Hematopoietic multipotent progenitor cell treated with erythropoietin and hydrocortisone succinate and interleukin-3 and kit ligand, for 17 days (in vitro differentiated cells): ENCODE measurements at regions not wholly inside any gene's neighbourhood (a gene's known extent, or its start where the extent isn't known, plus 50 kb on each side); places are given as distances from the start of the nearest gene placed in this dataset.
"Not testable (repeated sequence)": the region's sequence is repeated elsewhere in the genome, so short reads cannot be mapped to it uniquely, and the experiment has no call there.

Source experiments
- DNase-seq: peaks from one replicate; pipeline ENCODE4 v3.0.0-alpha.2; 2015; ENCODE audit warnings: low spot score

GRCh38 chr17:14547556-14547955, 246.7 kb downstream of the HS3ST3B1 start:
- DNase-seq, result no peak

- no peak for DNase-seq
Measured at GRCh38 chr17:14547016-14547415, 246.1 kb downstream of the HS3ST3B1 start.

GRCh38 chr17:14545156-14545906, 244.4 kb downstream of the HS3ST3B1 start:
- DNase-seq, result no peak

- no peak for DNase-seq
Measured at GRCh38 chr17:14541714-14542113, 240.8 kb downstream of the HS3ST3B1 start.

GRCh38 chr17:14539801-14540200, 238.9 kb downstream of the HS3ST3B1 start:
- DNase-seq, result no peak

GRCh38 chr17:14532242-14532641, 231.4 kb downstream of the HS3ST3B1 start:
- DNase-seq, result not testable (repeated sequence)

- no peak for DNase-seq
Measured at GRCh38 chr17:14525551-14526455, 224.9 kb downstream of the HS3ST3B1 start.

GRCh38 chr17:14522795-14523387, 222.0 kb downstream of the HS3ST3B1 start:
- no peak for DNase-seq

- not testable (repeated sequence) for DNase-seq
Measured at GRCh38 chr17:14518919-14519318, 218.0 kb downstream of the HS3ST3B1 start.

GRCh38 chr17:14514973-14515372, 214.1 kb downstream of the HS3ST3B1 start:
- no peak for DNase-seq

GRCh38 chr17:14513835-14514234, 213.0 kb downstream of the HS3ST3B1 start:
- DNase-seq, result no peak

- DNase-seq, result no peak
Measured at GRCh38 chr17:14510136-14510535, 209.3 kb downstream of the HS3ST3B1 start.

- DNase-seq, result no peak
Measured at GRCh38 chr17:14508156-14508555, 207.3 kb downstream of the HS3ST3B1 start.

GRCh38 chr17:14506364-14506763, 205.5 kb downstream of the HS3ST3B1 start:
- DNase-seq, result no peak

GRCh38 chr17:14505606-14506005, 204.7 kb downstream of the HS3ST3B1 start:
- DNase-seq, result no peak

GRCh38 chr17:14499976-14500375, 199.1 kb downstream of the HS3ST3B1 start:
- no peak for DNase-seq

- no peak for DNase-seq
Measured at GRCh38 chr17:14498812-14499211, 197.9 kb downstream of the HS3ST3B1 start.

- no peak for DNase-seq
Measured at GRCh38 chr17:14494161-14494560, 193.3 kb downstream of the HS3ST3B1 start.

- DNase-seq, result no peak
Measured at GRCh38 chr17:14489986-14490385, 189.1 kb downstream of the HS3ST3B1 start.

- DNase-seq, result no peak
Measured at GRCh38 chr17:14488958-14489550, 188.2 kb downstream of the HS3ST3B1 start.

GRCh38 chr17:14487068-14487467, 186.2 kb downstream of the HS3ST3B1 start:
- no peak for DNase-seq

- DNase-seq, result no peak
Measured at GRCh38 chr17:14482715-14483114, 181.8 kb downstream of the HS3ST3B1 start.
